ENCODE measurements at regions not wholly inside any gene's neighbourhood (a gene's known extent, or its start where the extent isn't known, plus 50 kb on each side); places are given as distances from the start of the nearest gene placed in this dataset.

DNA sequence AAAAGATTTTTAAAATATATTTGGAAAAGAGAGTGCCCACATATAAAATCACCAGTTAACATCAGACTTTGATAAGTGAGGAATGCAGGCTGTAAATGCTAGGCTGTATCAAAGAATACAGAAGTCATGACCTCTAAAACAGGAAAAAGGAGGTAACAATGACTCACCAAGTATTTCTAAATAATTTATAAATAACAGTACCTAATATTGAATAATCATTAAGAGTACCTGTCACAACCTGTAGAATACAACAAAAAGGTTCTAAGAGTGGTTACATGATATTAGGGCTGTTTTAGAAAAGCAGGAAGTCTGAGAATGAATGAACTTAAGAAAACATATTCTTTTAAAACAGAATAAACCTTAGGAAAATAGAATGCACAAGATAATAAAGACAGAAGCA lies 173.1 kb upstream of the CST7 start:
- TF ChIP-seq POLR2A (IDR thresholded peaks at IDR 0.05; ENCODE audit: low read depth, low read length) (no peak), POLR2AphosphoS5 (IDR thresholded peaks at IDR 0.05; ENCODE audit: low read depth, low read length) (no peak), PAX5 (IDR thresholded peaks at IDR 0.05; ENCODE audit: insufficient read depth, low read length, severe bottlenecking) (no peak), TAF1 (IDR thresholded peaks at IDR 0.05; ENCODE audit: low read depth, low read length) (no peak), SPI1 (IDR thresholded peaks at IDR 0.05; ENCODE audit: low read depth, low read length) (no peak), POU2F2 (IDR thresholded peaks at IDR 0.05; ENCODE audit: low read depth, low read length) (no peak)

All from GM12891 (cell line).